Skeletal muscle tissue (tissue), 3 donors: ENCODE measurements at regions not wholly inside any gene's neighbourhood (a gene's known extent, or its start where the extent isn't known, plus 50 kb on each side); places are given as distances from the start of the nearest gene placed in this dataset.

Source experiments
- H3K27ac ChIP-seq: one replicate; pipeline ENCODE4 v1.7.0; 2013; ENCODE audit warnings: mild to moderate bottlenecking, low read depth, low read length, inconsistent platforms
- H3K27me3 ChIP-seq, 3 donors: one replicate each; pipeline ENCODE4 v1.7.0; 2013; ENCODE audit warnings: low read length in 3 of 3; ENCODE audit not compliant: control insufficient read depth in 3 of 3, insufficient read depth in 3 of 3
- H3K36me3 ChIP-seq, 3 donors: one replicate each; pipeline ENCODE4 v1.7.0; 2013; ENCODE audit warnings: low read length in 3 of 3; ENCODE audit not compliant: control insufficient read depth in 3 of 3, insufficient read depth in 3 of 3
- H3K4me1 ChIP-seq, 3 donors: one replicate each; pipeline ENCODE4 v1.7.0; 2013; ENCODE audit warnings: low read length in 3 of 3, mild to moderate bottlenecking in 3 of 3; ENCODE audit not compliant: control insufficient read depth in 3 of 3, insufficient read depth in 3 of 3
- H3K4me3 ChIP-seq, 3 donors: one replicate each; pipeline ENCODE4 v1.7.0; 2013; ENCODE audit warnings: low read length in 3 of 3
- H3K9ac ChIP-seq, 3 donors: one replicate each; pipeline ENCODE4 v1.7.0; 2013; ENCODE audit warnings: low read length in 3 of 3, mild to moderate bottlenecking in 3 of 3, moderate library complexity in 2 of 3, low read depth in 1 of 3
- H3K9me3 ChIP-seq, 3 donors: one replicate each; pipeline ENCODE4 v1.7.0; 2013; ENCODE audit warnings: low read length in 3 of 3; ENCODE audit not compliant: control insufficient read depth in 3 of 3
- donor health status: Osteomylitis.

- Histone ChIP-seq H3K9ac (no peak overlapping the region), H3K4me1 (peaks cover 3 to 4% (median 3%) of the 10 kb centered on the region in 3 donors)
These were observed 56.6 kb upstream of the AGPS start for GRCh38 chr2:177335917-177336450.

GRCh38 chr2:177338177-177338721 is 54.3 kb upstream of the AGPS start:
- peak overlapping the region; percentile 45 for H3K27ac ChIP-seq
- H3K4me1 ChIP-seq, result no peaks in the 10 kb centered on the region
- no peaks in the 10 kb centered on the region for H3K27me3 ChIP-seq
- H3K9me3 ChIP-seq, result no peaks in the 10 kb centered on the region
- no peak overlapping the region for H3K4me3 ChIP-seq
- no peak overlapping the region for H3K9ac ChIP-seq
- peaks cover 0 to 3% (median under 1%) of the 10 kb centered on the region in 3 donors for H3K36me3 ChIP-seq

More at GRCh38 chr2:177335917-177336450, 56.6 kb upstream of the AGPS start:
- no peaks in the 10 kb centered on the region for H3K9me3 ChIP-seq
- H3K27ac ChIP-seq, result no peak overlapping the region
- H3K4me3 ChIP-seq, result no peak overlapping the region
- peaks cover 0 to 5% (median 3%) of the 10 kb centered on the region in 3 donors for H3K36me3 ChIP-seq
- no peaks in the 10 kb centered on the region for H3K27me3 ChIP-seq

- Histone ChIP-seq H3K9ac (no peak overlapping the region), H3K27me3 (no peaks in the 10 kb centered on the region), H3K27ac (no peak overlapping the region), H3K9me3 (no peaks in the 10 kb centered on the region), H3K4me3 (no peak overlapping the region), H3K36me3 (no peaks in the 10 kb centered on the region), H3K4me1 (no peaks in the 10 kb centered on the region)
These were observed 52.4 kb upstream of the AGPS start for GRCh38 chr2:177340158-177340557.

GRCh38 chr2:177342736-177343135 is 49.8 kb upstream of the AGPS start:
- no peaks in the 10 kb centered on the region for H3K27me3 ChIP-seq
- H3K4me3 ChIP-seq, result no peak overlapping the region
- H3K9me3 ChIP-seq, result no peaks in the 10 kb centered on the region
- H3K27ac ChIP-seq, result no peak overlapping the region
- H3K36me3 ChIP-seq, result no peaks in the 10 kb centered on the region
- no peak overlapping the region for H3K9ac ChIP-seq
- no peaks in the 10 kb centered on the region for H3K4me1 ChIP-seq
